SK-N-SH (cell line): ENCODE measurements at regions not wholly inside any gene's neighbourhood (a gene's known extent, or its start where the extent isn't known, plus 50 kb on each side); places are given as distances from the start of the nearest gene placed in this dataset.

Source experiments
- EZH2phosphoT487 ChIP-seq: fragments of 200-600 bp; sonication (generic); IDR thresholded peaks from 2 replicates; pipeline ENCODE4 v1.6.1; 2017; ENCODE audit warnings: low read depth, mixed run types, mild to moderate bottlenecking, antibody characterized with exemption, moderate library complexity, borderline replicate concordance
- JUND ChIP-seq: IDR thresholded peaks from 2 replicates; pipeline ENCODE4 v1.4.0; 2012
- TEAD4 ChIP-seq: IDR thresholded peaks from 2 replicates; pipeline ENCODE4 v1.4.0; 2012; ENCODE audit warnings: mild to moderate bottlenecking, borderline replicate concordance; ENCODE audit not compliant: insufficient read depth
- TF ChIP-seq, protein P1 (sequence below): fragments of 200-600 bp; sonication (generic); IDR thresholded peaks from 2 replicates; pipeline ENCODE4 v1.6.1; 2017; ENCODE audit warnings: antibody characterized with exemption, mild to moderate bottlenecking, moderate library complexity
- TF ChIP-seq, protein P2 (sequence below): IDR thresholded peaks from 2 replicates; pipeline ENCODE4 v1.6.1; 2012; ENCODE audit warnings: mild to moderate bottlenecking, low read depth, low read length, moderate library complexity
- TF ChIP-seq, protein P3 (sequence below): fragments of 150-350 bp; IDR thresholded peaks from 2 replicates; pipeline ENCODE4 v1.6.1; 2017; ENCODE audit warnings: antibody characterized with exemption, low read length, low read depth, borderline replicate concordance
- TF ChIP-seq, protein P4 (sequence below): IDR thresholded peaks from 2 replicates; pipeline ENCODE4 v1.4.0; 2012; ENCODE audit warnings: low read depth, borderline replicate concordance

DNA sequence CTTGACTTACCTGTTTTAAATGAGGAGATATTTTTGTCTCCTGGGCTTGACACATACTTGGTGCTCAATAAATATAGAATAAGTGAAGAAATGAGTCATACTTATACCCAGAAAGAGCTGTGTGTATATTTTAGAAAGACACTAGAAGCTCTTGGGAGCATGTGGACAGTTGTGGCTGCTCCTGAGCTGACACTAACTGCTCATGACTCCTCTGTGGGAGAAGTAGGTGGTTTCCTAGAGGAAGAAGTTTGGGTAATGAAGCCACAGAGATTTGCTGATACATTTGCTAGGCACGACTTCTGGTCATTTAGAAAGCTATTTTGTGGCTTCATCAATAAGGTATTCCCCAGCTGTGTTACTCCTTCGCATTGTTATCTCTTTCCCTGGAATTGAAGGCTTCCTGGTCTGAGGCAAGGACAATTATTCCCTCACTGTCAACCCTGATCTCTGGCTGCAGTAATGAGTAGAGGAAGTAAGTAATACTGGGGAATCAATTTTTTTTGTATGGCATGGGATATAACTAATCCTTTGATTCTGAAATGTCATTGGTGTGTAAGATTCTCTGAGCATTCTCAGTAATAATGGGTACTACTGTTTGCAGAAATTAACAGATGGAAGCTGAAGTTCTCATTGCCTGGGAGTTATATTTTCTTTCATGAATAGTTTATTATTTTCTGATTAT, 79.6 kb upstream of the DCBLD2 start:
- no peak for TF ChIP-seq EZH2phosphoT487
- TF ChIP-seq, protein P1, sequence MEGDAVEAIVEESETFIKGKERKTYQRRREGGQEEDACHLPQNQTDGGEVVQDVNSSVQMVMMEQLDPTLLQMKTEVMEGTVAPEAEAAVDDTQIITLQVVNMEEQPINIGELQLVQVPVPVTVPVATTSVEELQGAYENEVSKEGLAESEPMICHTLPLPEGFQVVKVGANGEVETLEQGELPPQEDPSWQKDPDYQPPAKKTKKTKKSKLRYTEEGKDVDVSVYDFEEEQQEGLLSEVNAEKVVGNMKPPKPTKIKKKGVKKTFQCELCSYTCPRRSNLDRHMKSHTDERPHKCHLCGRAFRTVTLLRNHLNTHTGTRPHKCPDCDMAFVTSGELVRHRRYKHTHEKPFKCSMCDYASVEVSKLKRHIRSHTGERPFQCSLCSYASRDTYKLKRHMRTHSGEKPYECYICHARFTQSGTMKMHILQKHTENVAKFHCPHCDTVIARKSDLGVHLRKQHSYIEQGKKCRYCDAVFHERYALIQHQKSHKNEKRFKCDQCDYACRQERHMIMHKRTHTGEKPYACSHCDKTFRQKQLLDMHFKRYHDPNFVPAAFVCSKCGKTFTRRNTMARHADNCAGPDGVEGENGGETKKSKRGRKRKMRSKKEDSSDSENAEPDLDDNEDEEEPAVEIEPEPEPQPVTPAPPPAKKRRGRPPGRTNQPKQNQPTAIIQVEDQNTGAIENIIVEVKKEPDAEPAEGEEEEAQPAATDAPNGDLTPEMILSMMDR: no peak
- TF ChIP-seq TEAD4: 0 out of 2 replicates have a peak, but pooled peaks have one; percentile 52
- TF ChIP-seq, protein P2, sequence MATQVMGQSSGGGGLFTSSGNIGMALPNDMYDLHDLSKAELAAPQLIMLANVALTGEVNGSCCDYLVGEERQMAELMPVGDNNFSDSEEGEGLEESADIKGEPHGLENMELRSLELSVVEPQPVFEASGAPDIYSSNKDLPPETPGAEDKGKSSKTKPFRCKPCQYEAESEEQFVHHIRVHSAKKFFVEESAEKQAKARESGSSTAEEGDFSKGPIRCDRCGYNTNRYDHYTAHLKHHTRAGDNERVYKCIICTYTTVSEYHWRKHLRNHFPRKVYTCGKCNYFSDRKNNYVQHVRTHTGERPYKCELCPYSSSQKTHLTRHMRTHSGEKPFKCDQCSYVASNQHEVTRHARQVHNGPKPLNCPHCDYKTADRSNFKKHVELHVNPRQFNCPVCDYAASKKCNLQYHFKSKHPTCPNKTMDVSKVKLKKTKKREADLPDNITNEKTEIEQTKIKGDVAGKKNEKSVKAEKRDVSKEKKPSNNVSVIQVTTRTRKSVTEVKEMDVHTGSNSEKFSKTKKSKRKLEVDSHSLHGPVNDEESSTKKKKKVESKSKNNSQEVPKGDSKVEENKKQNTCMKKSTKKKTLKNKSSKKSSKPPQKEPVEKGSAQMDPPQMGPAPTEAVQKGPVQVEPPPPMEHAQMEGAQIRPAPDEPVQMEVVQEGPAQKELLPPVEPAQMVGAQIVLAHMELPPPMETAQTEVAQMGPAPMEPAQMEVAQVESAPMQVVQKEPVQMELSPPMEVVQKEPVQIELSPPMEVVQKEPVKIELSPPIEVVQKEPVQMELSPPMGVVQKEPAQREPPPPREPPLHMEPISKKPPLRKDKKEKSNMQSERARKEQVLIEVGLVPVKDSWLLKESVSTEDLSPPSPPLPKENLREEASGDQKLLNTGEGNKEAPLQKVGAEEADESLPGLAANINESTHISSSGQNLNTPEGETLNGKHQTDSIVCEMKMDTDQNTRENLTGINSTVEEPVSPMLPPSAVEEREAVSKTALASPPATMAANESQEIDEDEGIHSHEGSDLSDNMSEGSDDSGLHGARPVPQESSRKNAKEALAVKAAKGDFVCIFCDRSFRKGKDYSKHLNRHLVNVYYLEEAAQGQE: no peak
- TF ChIP-seq JUND: peak; percentile 43; the same call in 1 of the 2 replicates
- TF ChIP-seq, protein P3, sequence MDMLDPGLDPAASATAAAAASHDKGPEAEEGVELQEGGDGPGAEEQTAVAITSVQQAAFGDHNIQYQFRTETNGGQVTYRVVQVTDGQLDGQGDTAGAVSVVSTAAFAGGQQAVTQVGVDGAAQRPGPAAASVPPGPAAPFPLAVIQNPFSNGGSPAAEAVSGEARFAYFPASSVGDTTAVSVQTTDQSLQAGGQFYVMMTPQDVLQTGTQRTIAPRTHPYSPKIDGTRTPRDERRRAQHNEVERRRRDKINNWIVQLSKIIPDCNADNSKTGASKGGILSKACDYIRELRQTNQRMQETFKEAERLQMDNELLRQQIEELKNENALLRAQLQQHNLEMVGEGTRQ: no peak
- TF ChIP-seq, protein P4, sequence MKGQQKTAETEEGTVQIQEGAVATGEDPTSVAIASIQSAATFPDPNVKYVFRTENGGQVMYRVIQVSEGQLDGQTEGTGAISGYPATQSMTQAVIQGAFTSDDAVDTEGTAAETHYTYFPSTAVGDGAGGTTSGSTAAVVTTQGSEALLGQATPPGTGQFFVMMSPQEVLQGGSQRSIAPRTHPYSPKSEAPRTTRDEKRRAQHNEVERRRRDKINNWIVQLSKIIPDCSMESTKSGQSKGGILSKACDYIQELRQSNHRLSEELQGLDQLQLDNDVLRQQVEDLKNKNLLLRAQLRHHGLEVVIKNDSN: no peak
